ENCODE measurements at regions not wholly inside any gene's neighbourhood (a gene's known extent, or its start where the extent isn't known, plus 50 kb on each side); places are given as distances from the start of the nearest gene placed in this dataset.

GRCh38 chr13:72645521-72645920, 81.9 kb downstream of the MZT1 start:
- no peak overlapping the region for H2BK120ac ChIP-seq (ENCODE audit: insufficient read depth, low read length, poor library complexity)
- H2AFZ ChIP-seq (ENCODE audit: insufficient read depth, low read length, poor library complexity), result no peak overlapping the region
- WGBS (ENCODE audit: extremely low coverage, insufficient coverage, insufficient read length), result no CpG with 5 or more reads among the region's 4 CpGs
- H3K79me1 ChIP-seq (ENCODE audit: low read length), result no peaks in the 10 kb centered on the region
- no peak overlapping the region for H3K27ac ChIP-seq (ENCODE audit: low read depth, low read length)
- H3K4ac ChIP-seq (ENCODE audit: low read depth, low read length), result no peak overlapping the region
- DNase-seq, result no peak
- H3K4me1 ChIP-seq (ENCODE audit: control insufficient read depth in 1 of 2, insufficient read depth in 2 of 2, low read length in 2 of 2), result no peaks in the 10 kb centered on the region
- no peak overlapping the region for H4K12ac ChIP-seq (ENCODE audit: low read depth, low read length)
- no peak overlapping the region for H2AK5ac ChIP-seq (ENCODE audit: low read length)
- H3K23ac ChIP-seq (ENCODE audit: low read length), result no peak overlapping the region
- no peaks in the 10 kb centered on the region for H3K27me3 ChIP-seq (ENCODE audit: insufficient read depth, low read length)
- H2BK12ac ChIP-seq (ENCODE audit: low read length), result no peak overlapping the region
- H3K9me3 ChIP-seq (ENCODE audit: insufficient read depth, low read depth, low read length), result no peaks in the 10 kb centered on the region
- H3K4me2 ChIP-seq (ENCODE audit: low read length), result no peak overlapping the region
- H4K91ac ChIP-seq (ENCODE audit: low read depth, low read length), result no peak overlapping the region
- no peak overlapping the region for H3K9ac ChIP-seq (ENCODE audit: low read length)
- H3K14ac ChIP-seq (ENCODE audit: low read length), result no peak overlapping the region
- H3K18ac ChIP-seq (ENCODE audit: low read length), result no peak overlapping the region
- H3K4me3 ChIP-seq (ENCODE audit: low read depth, low read length), result no peak overlapping the region
- no peak overlapping the region for H2BK5ac ChIP-seq (ENCODE audit: low read depth, low read length, poor library complexity)
- H4K8ac ChIP-seq (ENCODE audit: low read depth, low read length), result no peak overlapping the region
- H3K36me3 ChIP-seq (ENCODE audit: control insufficient read depth in 1 of 2, insufficient read depth in 2 of 2, low read length in 2 of 2), result no peaks in the 10 kb centered on the region
- H3K79me2 ChIP-seq (ENCODE audit: control insufficient read depth, insufficient read depth, low read length, poor library complexity), result no peaks in the 10 kb centered on the region

GRCh38 chr13:72643311-72643989, 84.0 kb downstream of the MZT1 start:
- Histone ChIP-seq H4K91ac (ENCODE audit: low read depth, low read length) (no peak overlapping the region), H2BK12ac (ENCODE audit: low read length) (no peak overlapping the region), H3K14ac (ENCODE audit: low read length) (no peak overlapping the region), H3K23ac (ENCODE audit: low read length) (no peak overlapping the region), H3K4me1 (ENCODE audit: control insufficient read depth in 1 of 2, insufficient read depth in 2 of 2, low read length in 2 of 2) (no peaks in the 10 kb centered on the region), H3K9ac (ENCODE audit: low read length) (no peak overlapping the region), H3K27me3 (ENCODE audit: insufficient read depth, low read length) (no peaks in the 10 kb centered on the region), H4K8ac (ENCODE audit: low read depth, low read length) (no peak overlapping the region), H3K79me2 (ENCODE audit: control insufficient read depth, insufficient read depth, low read length, poor library complexity) (no peaks in the 10 kb centered on the region), H2BK120ac (ENCODE audit: insufficient read depth, low read length, poor library complexity) (no peak overlapping the region), H3K4me2 (ENCODE audit: low read length) (no peak overlapping the region), H4K12ac (ENCODE audit: low read depth, low read length) (no peak overlapping the region), H3K9me3 (ENCODE audit: insufficient read depth, low read depth, low read length) (no peaks in the 10 kb centered on the region), H2BK5ac (ENCODE audit: low read depth, low read length, poor library complexity) (no peak overlapping the region), H3K4ac (ENCODE audit: low read depth, low read length) (no peak overlapping the region), H3K36me3 (ENCODE audit: control insufficient read depth in 1 of 2, insufficient read depth in 2 of 2, low read length in 2 of 2) (no peaks in the 10 kb centered on the region), H2AFZ (ENCODE audit: insufficient read depth, low read length, poor library complexity) (no peak overlapping the region), H3K18ac (ENCODE audit: low read length) (no peak overlapping the region), H3K27ac (ENCODE audit: low read depth, low read length) (no peak overlapping the region), H2AK5ac (ENCODE audit: low read length) (no peak overlapping the region), H3K79me1 (ENCODE audit: low read length) (no peaks in the 10 kb centered on the region), H3K4me3 (ENCODE audit: low read depth, low read length) (no peak overlapping the region)
- WGBS (ENCODE audit: extremely low coverage, insufficient coverage, insufficient read length), result no CpG with 5 or more reads among the region's 3 CpGs
- DNase-seq, result peak; percentile 51 to 85

- H3K9me3 ChIP-seq (ENCODE audit: insufficient read depth, low read depth, low read length), result no peaks in the 10 kb centered on the region
- H3K36me3 ChIP-seq (ENCODE audit: control insufficient read depth in 1 of 2, insufficient read depth in 2 of 2, low read length in 2 of 2), result no peaks in the 10 kb centered on the region
- H3K14ac ChIP-seq (ENCODE audit: low read length), result no peak overlapping the region
- H3K79me2 ChIP-seq (ENCODE audit: control insufficient read depth, insufficient read depth, low read length, poor library complexity), result no peaks in the 10 kb centered on the region
- no peak overlapping the region for H3K4ac ChIP-seq (ENCODE audit: low read depth, low read length)
- no CpG with 5 or more reads among the region's 5 CpGs for WGBS (ENCODE audit: extremely low coverage, insufficient coverage, insufficient read length)
- no peak overlapping the region for H3K27ac ChIP-seq (ENCODE audit: low read depth, low read length)
- H3K4me2 ChIP-seq (ENCODE audit: low read length), result no peak overlapping the region
- no peak overlapping the region for H2BK12ac ChIP-seq (ENCODE audit: low read length)
- H4K91ac ChIP-seq (ENCODE audit: low read depth, low read length), result no peak overlapping the region
- no peak overlapping the region for H2AFZ ChIP-seq (ENCODE audit: insufficient read depth, low read length, poor library complexity)
- H3K18ac ChIP-seq (ENCODE audit: low read length), result no peak overlapping the region
- H4K12ac ChIP-seq (ENCODE audit: low read depth, low read length), result no peak overlapping the region
- no peak overlapping the region for H2BK5ac ChIP-seq (ENCODE audit: low read depth, low read length, poor library complexity)
- H2AK5ac ChIP-seq (ENCODE audit: low read length), result no peak overlapping the region
- H3K79me1 ChIP-seq (ENCODE audit: low read length), result no peaks in the 10 kb centered on the region
- H2BK120ac ChIP-seq (ENCODE audit: insufficient read depth, low read length, poor library complexity), result no peak overlapping the region
- H3K4me1 ChIP-seq (ENCODE audit: control insufficient read depth in 1 of 2, insufficient read depth in 2 of 2, low read length in 2 of 2), result peaks cover 0 to 2% of the 10 kb centered on the region in 2 experiments
- H3K23ac ChIP-seq (ENCODE audit: low read length), result no peak overlapping the region
- H3K9ac ChIP-seq (ENCODE audit: low read length), result no peak overlapping the region
- no peak overlapping the region for H4K8ac ChIP-seq (ENCODE audit: low read depth, low read length)
- no peak overlapping the region for H3K4me3 ChIP-seq (ENCODE audit: low read depth, low read length)
- DNase-seq, result no peak
- H3K27me3 ChIP-seq (ENCODE audit: insufficient read depth, low read length), result no peaks in the 10 kb centered on the region
These were observed 88.1 kb downstream of the MZT1 start for GRCh38 chr13:72639377-72639776.

DNA sequence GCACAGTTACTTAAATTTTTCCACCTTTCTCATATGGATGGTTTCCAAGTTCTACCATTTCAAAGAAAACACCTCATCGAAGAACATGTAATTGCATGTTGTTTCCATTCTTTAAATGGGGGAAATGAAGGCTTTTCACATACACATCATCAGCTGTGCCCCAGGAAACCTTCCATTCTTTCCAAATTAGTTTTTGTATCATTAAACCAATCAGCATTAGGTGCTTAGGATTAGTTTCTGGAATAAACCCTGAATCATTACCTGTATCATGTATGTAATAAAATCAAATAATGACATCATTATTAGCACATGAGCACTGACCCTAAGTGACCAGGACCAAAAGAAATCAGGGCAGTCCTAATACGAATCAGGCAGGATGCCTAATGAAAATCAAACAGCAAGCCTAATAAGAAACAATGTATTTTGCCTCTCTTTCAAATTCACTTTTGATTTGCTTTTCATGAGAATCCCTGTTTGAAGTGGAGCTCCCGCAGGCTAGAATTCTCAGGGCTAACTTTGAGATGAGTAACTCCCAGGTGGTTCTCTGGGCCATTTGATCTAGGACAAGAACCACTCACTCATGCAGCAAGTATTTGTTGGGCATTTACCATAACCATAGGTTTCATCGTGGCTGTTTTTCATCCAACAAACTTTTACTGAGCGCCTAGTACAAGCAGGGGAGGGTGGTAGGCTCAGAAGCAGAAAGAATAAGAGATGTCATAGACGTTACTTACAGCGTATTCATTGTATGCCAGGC, 89.2 kb downstream of the MZT1 start:
- no peak overlapping the region for H2AK5ac ChIP-seq (ENCODE audit: low read length)
- H3K79me2 ChIP-seq (ENCODE audit: control insufficient read depth, insufficient read depth, low read length, poor library complexity), result no peaks in the 10 kb centered on the region
- no peak overlapping the region for H3K27ac ChIP-seq (ENCODE audit: low read depth, low read length)
- no peak overlapping the region for H3K14ac ChIP-seq (ENCODE audit: low read length)
- H3K4me2 ChIP-seq (ENCODE audit: low read length), result no peak overlapping the region
- H2BK5ac ChIP-seq (ENCODE audit: low read depth, low read length, poor library complexity), result no peak overlapping the region
- H3K4me1 ChIP-seq (ENCODE audit: control insufficient read depth in 1 of 2, insufficient read depth in 2 of 2, low read length in 2 of 2), result peaks cover 0 to 2% of the 10 kb centered on the region in 2 experiments
- H3K27me3 ChIP-seq (ENCODE audit: insufficient read depth, low read length), result no peaks in the 10 kb centered on the region
- no peak overlapping the region for H2BK120ac ChIP-seq (ENCODE audit: insufficient read depth, low read length, poor library complexity)
- no peak overlapping the region for H3K4ac ChIP-seq (ENCODE audit: low read depth, low read length)
- no peak overlapping the region for H2BK12ac ChIP-seq (ENCODE audit: low read length)
- DNase-seq, result peak; percentile 60 to 83
- no peaks in the 10 kb centered on the region for H3K79me1 ChIP-seq (ENCODE audit: low read length)
- no peak overlapping the region for H3K9ac ChIP-seq (ENCODE audit: low read length)
- no peak overlapping the region for H2AFZ ChIP-seq (ENCODE audit: insufficient read depth, low read length, poor library complexity)
- H4K12ac ChIP-seq (ENCODE audit: low read depth, low read length), result no peak overlapping the region
- H3K9me3 ChIP-seq (ENCODE audit: insufficient read depth, low read depth, low read length), result no peaks in the 10 kb centered on the region
- H4K91ac ChIP-seq (ENCODE audit: low read depth, low read length), result no peak overlapping the region
- H3K23ac ChIP-seq (ENCODE audit: low read length), result no peak overlapping the region
- no peak overlapping the region for H3K18ac ChIP-seq (ENCODE audit: low read length)
- no CpG with 5 or more reads among the region's 7 CpGs for WGBS (ENCODE audit: extremely low coverage, insufficient coverage, insufficient read length)
- no peak overlapping the region for H3K4me3 ChIP-seq (ENCODE audit: low read depth, low read length)
- H3K36me3 ChIP-seq (ENCODE audit: control insufficient read depth in 1 of 2, insufficient read depth in 2 of 2, low read length in 2 of 2), result no peaks in the 10 kb centered on the region
- no peak overlapping the region for H4K8ac ChIP-seq (ENCODE audit: low read depth, low read length)
